H1 (cell line): ENCODE measurements at regions not wholly inside any gene's neighbourhood (a gene's known extent, or its start where the extent isn't known, plus 50 kb on each side); places are given as distances from the start of the nearest gene placed in this dataset.

Experiments
- EP300 ChIP-seq, 2 experiments: IDR thresholded peaks; 1 replicate in 1 of 2; 2 replicates in 1 of 2; pipeline ENCODE4 v1.6.1; 2011 to 2012; ENCODE audit warnings: low read depth in 2 of 2, low read length in 2 of 2, mild to moderate bottlenecking in 2 of 2, borderline replicate concordance in 1 of 2, inconsistent platforms in 1 of 2, moderate library complexity in 1 of 2
- EZH2 ChIP-seq: fragments of 200-600 bp; sonication (generic); IDR thresholded peaks from 2 replicates; pipeline ENCODE4 v1.7.1; 2012; ENCODE audit warnings: low read depth, mild to moderate bottlenecking, moderate library complexity, low read length, inconsistent platforms; ENCODE audit not compliant: severe bottlenecking
- POLR2AphosphoS5 ChIP-seq: IDR thresholded peaks from 2 replicates; pipeline ENCODE4 v1.6.1; 2011; ENCODE audit warnings: low read depth, low read length
- YY1 ChIP-seq: IDR thresholded peaks from 2 replicates; pipeline ENCODE4 v1.6.1; 2011; ENCODE audit warnings: low read depth, mild to moderate bottlenecking, low read length
- TF ChIP-seq, protein P1 (sequence below), 3 experiments: IDR thresholded peaks; 1 replicate in 2 of 3; 2 replicates in 1 of 3; pipeline versions ENCODE4 v1.5.1 to v1.6.1; 2011; ENCODE audit warnings: low read length in 3 of 3, mild to moderate bottlenecking in 3 of 3, inconsistent platforms in 2 of 3, low read depth in 1 of 3, moderate library complexity in 1 of 3; ENCODE audit not compliant: insufficient read depth in 1 of 3; ENCODE audit errors: control extremely low read depth in 1 of 3

DNA sequence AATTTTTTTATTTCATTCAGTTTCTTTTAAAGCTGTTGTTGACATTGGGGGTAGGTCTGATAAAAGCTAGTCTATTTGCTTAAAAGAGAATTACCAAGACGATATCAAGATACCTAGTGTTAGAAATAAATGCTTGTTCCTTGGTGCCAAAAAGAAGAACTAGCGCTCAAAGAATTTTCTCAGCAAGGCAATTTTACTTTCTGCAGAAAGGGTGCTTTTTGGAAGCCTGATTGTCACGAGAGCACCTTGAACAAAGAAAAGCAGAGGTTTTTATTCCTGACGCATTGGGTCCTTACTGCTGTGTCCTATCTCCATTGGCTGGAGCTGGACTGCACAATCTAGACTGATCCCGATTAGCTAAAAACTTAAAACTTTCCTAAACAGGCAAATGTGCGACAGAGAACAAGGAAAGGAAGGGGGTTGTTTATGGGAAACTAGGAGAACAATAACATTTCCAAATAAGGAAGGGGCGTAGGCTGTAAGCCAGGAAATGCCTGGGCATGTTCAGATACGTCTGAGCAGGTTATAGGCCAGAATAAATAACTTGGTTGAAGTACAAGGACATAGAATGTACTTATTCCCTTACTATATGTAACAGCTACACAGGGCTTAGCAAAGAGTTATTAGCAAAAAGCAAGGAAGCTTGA is 50.3 kb upstream of the STPG2 start:
- TF ChIP-seq POLR2AphosphoS5 (no peak), EP300 (IDR thresholded peaks at IDR 0.05; ENCODE audit: borderline replicate concordance in 1 of 2, low read depth in 2 of 2, low read length in 2 of 2) (no peak), YY1 (no peak), EZH2 (no peak)
- TF ChIP-seq, protein P1, sequence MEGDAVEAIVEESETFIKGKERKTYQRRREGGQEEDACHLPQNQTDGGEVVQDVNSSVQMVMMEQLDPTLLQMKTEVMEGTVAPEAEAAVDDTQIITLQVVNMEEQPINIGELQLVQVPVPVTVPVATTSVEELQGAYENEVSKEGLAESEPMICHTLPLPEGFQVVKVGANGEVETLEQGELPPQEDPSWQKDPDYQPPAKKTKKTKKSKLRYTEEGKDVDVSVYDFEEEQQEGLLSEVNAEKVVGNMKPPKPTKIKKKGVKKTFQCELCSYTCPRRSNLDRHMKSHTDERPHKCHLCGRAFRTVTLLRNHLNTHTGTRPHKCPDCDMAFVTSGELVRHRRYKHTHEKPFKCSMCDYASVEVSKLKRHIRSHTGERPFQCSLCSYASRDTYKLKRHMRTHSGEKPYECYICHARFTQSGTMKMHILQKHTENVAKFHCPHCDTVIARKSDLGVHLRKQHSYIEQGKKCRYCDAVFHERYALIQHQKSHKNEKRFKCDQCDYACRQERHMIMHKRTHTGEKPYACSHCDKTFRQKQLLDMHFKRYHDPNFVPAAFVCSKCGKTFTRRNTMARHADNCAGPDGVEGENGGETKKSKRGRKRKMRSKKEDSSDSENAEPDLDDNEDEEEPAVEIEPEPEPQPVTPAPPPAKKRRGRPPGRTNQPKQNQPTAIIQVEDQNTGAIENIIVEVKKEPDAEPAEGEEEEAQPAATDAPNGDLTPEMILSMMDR (IDR thresholded peaks at IDR 0.05; ENCODE audit: control extremely low read depth in 1 of 3, insufficient read depth in 1 of 3, low read depth in 1 of 3, low read length in 3 of 3) = no peak
